HepG2 (cell line): ENCODE measurements at regions not wholly inside any gene's neighbourhood (a gene's known extent, or its start where the extent isn't known, plus 50 kb on each side); places are given as distances from the start of the nearest gene placed in this dataset.

Experiments used
- CREB3 ChIP-seq: sonication (generic); formaldehyde crosslinking; IDR thresholded peaks from 2 replicates; pipeline ENCODE4 v1.5.0; 2020; ENCODE audit warnings: missing genetic modification reagents
- ELF3 ChIP-seq: IDR thresholded peaks from 2 replicates; pipeline ENCODE4 v1.6.1; 2016; ENCODE audit warnings: missing genetic modification reagents, missing compliant biosample characterization
- EP300 ChIP-seq, 3 experiments: sonication (generic) in 1 of 3; formaldehyde crosslinking in 1 of 3; IDR thresholded peaks; 2 replicates each; pipeline versions ENCODE4 v1.5.1 to v1.6.1; 2011 to 2020; ENCODE audit warnings: low read depth in 2 of 3, low read length in 2 of 3, borderline replicate concordance in 1 of 3, improper control_type of control experiment in 1 of 3, mild to moderate bottlenecking in 1 of 3, missing genetic modification reagents in 1 of 3, moderate library complexity in 1 of 3
- FOSL1 ChIP-seq: sonication (generic); formaldehyde crosslinking; IDR thresholded peaks from 2 replicates; pipeline ENCODE4 v1.9.0; 2021; ENCODE audit warnings: missing genetic modification reagents, borderline replicate concordance
- GFI1 ChIP-seq: sonication (generic); formaldehyde crosslinking; IDR thresholded peaks from 2 replicates; pipeline ENCODE4 v1.5.0; 2020; ENCODE audit warnings: missing genetic modification reagents, mild to moderate bottlenecking, borderline replicate concordance
- HNRNPUL1 ChIP-seq: fragments of 200-400 bp; formaldehyde crosslinking; IDR thresholded peaks from 2 replicates; pipeline ENCODE4 v1.6.1; 2017; ENCODE audit warnings: low read depth, mild to moderate bottlenecking, low read length, moderate library complexity
- KLF6 ChIP-seq: IDR thresholded peaks from 2 replicates; pipeline ENCODE4 v1.8.0; 2016; ENCODE audit warnings: missing biosample characterization, missing genetic modification reagents
- MED13 ChIP-seq: sonication (generic); formaldehyde crosslinking; IDR thresholded peaks from 2 replicates; pipeline ENCODE4 v1.5.0; 2020; ENCODE audit warnings: missing genetic modification reagents
- NR2F6 ChIP-seq, 2 experiments: IDR thresholded peaks; 2 replicates each; pipeline ENCODE4 v1.6.1; 2016; ENCODE audit warnings: antibody characterized with exemption in 1 of 2, mild to moderate bottlenecking in 1 of 2
- RARA ChIP-seq: IDR thresholded peaks from 2 replicates; pipeline ENCODE4 v1.6.1; 2016; ENCODE audit warnings: missing genetic modification reagents, missing compliant biosample characterization
- RXRA ChIP-seq: sonication (generic); formaldehyde crosslinking; IDR thresholded peaks from 2 replicates; pipeline ENCODE4 v1.5.1; 2020; ENCODE audit warnings: missing genetic modification reagents
- SP5 ChIP-seq: IDR thresholded peaks from 2 replicates; pipeline ENCODE4 v1.6.1; 2016; ENCODE audit warnings: low read depth, borderline replicate concordance
- TBP ChIP-seq: sonication (generic); formaldehyde crosslinking; IDR thresholded peaks from 2 replicates; pipeline ENCODE4 v1.5.0; 2020; ENCODE audit warnings: missing genetic modification reagents
- TFE3 ChIP-seq: IDR thresholded peaks from 2 replicates; pipeline ENCODE4 v1.6.1; 2016
- THAP11 ChIP-seq: IDR thresholded peaks from 2 replicates; pipeline ENCODE4 v1.6.1; 2016; ENCODE audit warnings: missing biosample characterization, missing genetic modification reagents
- ZBTB34 ChIP-seq: sonication (generic); formaldehyde crosslinking; IDR thresholded peaks from 2 replicates; pipeline ENCODE4 v1.8.0; 2022; ENCODE audit warnings: mild to moderate bottlenecking, missing genetic modification reagents
- ZFP37 ChIP-seq: sonication (generic); formaldehyde crosslinking; IDR thresholded peaks from 2 replicates; pipeline ENCODE4 v1.4.0; 2020; ENCODE audit warnings: missing genetic modification reagents, borderline replicate concordance
- ZNF24 ChIP-seq: fragments of 450-650 bp; IDR thresholded peaks from 2 replicates; pipeline ENCODE4 v1.6.1; 2017; ENCODE audit warnings: antibody characterized with exemption, mild to moderate bottlenecking
- ZNF337 ChIP-seq: sonication (generic); formaldehyde crosslinking; IDR thresholded peaks from 2 replicates; pipeline ENCODE4 v1.5.1; 2020; ENCODE audit warnings: missing genetic modification reagents, low read depth, mild to moderate bottlenecking, borderline replicate concordance
- ZNF460 ChIP-seq: sonication (generic); formaldehyde crosslinking; IDR thresholded peaks from 2 replicates; pipeline ENCODE4 v1.5.1; 2020; ENCODE audit warnings: missing genetic modification reagents, mild to moderate bottlenecking, borderline replicate concordance
- ZNF503 ChIP-seq: sonication (generic); formaldehyde crosslinking; IDR thresholded peaks from 2 replicates; pipeline ENCODE4 v1.4.0; 2020; ENCODE audit warnings: missing genetic modification reagents
- ZNF558 ChIP-seq: sonication (generic); formaldehyde crosslinking; IDR thresholded peaks from 2 replicates; pipeline ENCODE4 v1.9.0; 2022; ENCODE audit warnings: mild to moderate bottlenecking, missing genetic modification reagents, borderline replicate concordance

- TF ChIP-seq ELF3 (CRISPR knock-in tag) (0 out of 2 replicates have a peak, but pooled peaks have one; percentile 14), ZNF503 (CRISPR knock-in tag) (peak; percentile 82), MED13 (CRISPR knock-in tag) (peak; percentile 94), TBP (CRISPR knock-in tag) (no peak), HNRNPUL1 (no peak), ZNF460 (no peak), RXRA (peak; percentile 39; the same call in 1 of the 2 replicates), ZNF24 (no peak), NR2F6 (IDR thresholded peaks at IDR 0.05) (peak; percentile 93), NR2F6 (CRISPR knock-in tag; IDR thresholded peaks at IDR 0.05) (peak; percentile 89), THAP11 (CRISPR knock-in tag) (peak; percentile 24; the same call in 1 of the 2 replicates), FOSL1 (CRISPR knock-in tag) (peak; percentile 62), ZFP37 (CRISPR knock-in tag) (no peak), KLF6 (CRISPR knock-in tag) (no peak), SP5 (CRISPR knock-in tag) (peak; percentile 26; the same call in 1 of the 2 replicates), ZBTB34 (CRISPR knock-in tag) (0 out of 2 replicates have a peak, but pooled peaks have one; percentile 36), CREB3 (CRISPR knock-in tag) (no peak), EP300 (IDR thresholded peaks at IDR 0.05; ENCODE audit: low read depth in 2 of 2, low read length in 2 of 2) (peak in 1 of 2 experiments; percentile 96; a peak in 2 of 4 replicates), EP300 (CRISPR knock-in tag; IDR thresholded peaks at IDR 0.05; ENCODE audit: borderline replicate concordance) (peak; percentile 78; the same call in 1 of the 2 replicates), ZNF558 (no peak), TFE3 (CRISPR knock-in tag) (peak; percentile 24; the same call in 1 of the 2 replicates), ZNF337 (no peak), RARA (CRISPR knock-in tag) (peak; percentile 86), GFI1 (CRISPR knock-in tag) (peak; percentile 82)
Measured at GRCh38 chr12:94057262-94058151, 90.9 kb upstream of the PLXNC1 start (continued).
